HG03095 (cell line): ENCODE measurements at regions not wholly inside any gene's neighbourhood (a gene's known extent, or its start where the extent isn't known, plus 50 kb on each side); places are given as distances from the start of the nearest gene placed in this dataset.
"Not testable (repeated sequence)": the region's sequence is repeated elsewhere in the genome, so short reads cannot be mapped to it uniquely, and the experiment has no call there.

Experiments
- ATAC-seq: cut with Tn5 transposase; IDR thresholded peaks from one replicate; pipeline ENCODE4 v1.9.1; 2021; ENCODE audit warnings: moderate library complexity; ENCODE audit not compliant: unreplicated experiment

DNA sequence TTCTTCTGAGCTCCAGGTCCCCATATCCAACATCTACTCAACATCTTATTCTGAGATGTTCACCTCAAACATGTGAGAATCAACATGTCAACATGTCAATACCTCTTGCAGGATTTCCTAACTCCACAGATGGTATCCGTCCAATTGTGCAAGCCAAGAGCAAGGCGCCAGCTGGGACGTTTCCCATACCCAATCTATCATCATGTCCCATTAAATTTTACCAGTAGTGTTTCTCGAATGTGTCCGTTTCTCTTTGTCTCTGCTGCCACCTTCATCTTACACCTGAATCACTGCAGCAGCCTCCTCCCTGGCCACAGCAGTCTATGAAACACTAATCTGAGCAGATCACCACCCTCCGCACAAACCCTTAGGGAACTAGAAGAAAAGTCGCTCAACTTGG lies 78.0 kb upstream of the RPS6KA2 start:
- no peak for ATAC-seq

DNA sequence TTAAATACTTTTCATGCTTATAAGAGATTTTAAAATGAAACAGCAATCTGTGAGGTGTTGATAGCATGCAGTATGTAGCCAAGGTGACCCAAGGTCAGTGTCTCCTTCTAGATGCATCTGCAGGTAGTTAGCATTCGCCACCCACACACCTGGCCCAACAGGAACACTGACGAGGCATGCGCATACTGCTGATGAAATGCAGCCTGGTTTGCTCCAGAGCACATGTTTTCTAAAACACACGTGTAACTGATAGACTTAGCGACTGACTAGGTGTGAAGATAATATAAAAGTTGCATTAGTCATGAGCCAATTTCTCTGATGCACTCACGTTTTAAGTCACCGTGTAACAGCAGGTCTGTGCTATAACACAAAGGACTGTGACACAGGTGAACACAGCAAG lies 77.1 kb upstream of the RPS6KA2 start:
- ATAC-seq: no peak

DNA sequence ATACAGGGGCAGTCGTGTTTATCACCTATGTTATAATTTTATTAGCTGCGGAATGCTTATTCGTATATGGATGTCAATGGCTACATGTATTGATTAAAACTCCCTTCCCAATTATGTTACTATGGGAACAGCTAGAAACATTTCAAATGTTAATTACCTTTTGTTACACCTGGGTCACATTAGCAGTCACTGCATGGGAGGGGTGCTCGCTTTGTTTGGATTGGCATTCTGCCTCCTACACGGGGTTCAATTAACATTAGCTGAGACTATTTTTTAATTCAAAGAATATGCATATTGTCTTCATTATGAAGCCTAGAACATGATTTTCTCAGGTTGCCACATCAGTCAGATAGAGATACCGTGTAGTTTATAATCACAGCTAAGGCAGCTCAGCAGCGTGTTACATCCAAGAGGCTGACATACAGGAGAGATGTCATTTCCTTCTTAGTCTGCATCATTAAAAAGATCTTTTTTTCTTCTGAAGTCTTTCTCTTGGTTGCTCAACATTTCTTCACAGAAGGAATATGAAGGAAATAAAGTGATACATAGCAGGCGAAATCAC lies 76.2 kb upstream of the RPS6KA2 start:
- ATAC-seq: no peak

DNA sequence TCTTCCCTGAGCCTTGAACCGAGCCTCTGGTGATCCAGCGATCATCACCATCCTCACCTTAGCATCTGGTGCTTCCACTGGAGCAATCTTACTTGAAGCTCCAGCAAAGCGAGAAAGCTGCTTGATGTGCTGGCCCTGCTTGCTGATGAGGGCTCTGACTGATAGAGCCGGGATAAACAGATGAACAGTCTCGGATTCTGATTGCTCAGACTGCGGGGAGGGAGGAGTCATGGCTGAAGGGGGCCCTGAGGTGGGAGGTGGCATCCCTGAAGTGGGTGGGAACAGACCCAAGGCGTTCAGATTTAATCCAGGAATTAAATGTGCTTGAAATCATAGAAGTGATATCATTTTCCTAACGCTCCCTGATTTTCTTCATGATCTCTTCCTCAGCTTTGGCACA lies 74.4 kb upstream of the RPS6KA2 start:
- not testable (repeated sequence) for ATAC-seq

DNA sequence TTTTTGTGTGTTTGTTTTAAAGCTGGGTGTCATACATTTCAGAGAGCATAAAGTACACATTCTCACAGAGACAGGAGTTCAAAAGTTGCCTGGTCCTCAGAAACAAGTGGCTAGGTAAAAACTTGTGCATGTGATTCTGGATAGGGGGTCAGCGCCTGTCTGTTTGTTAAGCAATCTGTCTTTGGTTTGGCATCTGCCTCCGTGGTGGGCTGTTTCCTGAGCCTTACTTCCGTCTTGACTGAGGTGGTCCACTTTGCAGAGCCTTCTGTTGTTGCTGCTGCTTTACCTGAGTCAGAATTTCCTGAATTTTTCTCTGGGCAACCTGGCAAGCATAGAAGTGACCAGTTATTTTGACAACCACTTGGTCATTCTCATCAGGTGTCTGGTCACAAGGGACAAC lies 73.8 kb upstream of the RPS6KA2 start:
- not testable (repeated sequence) for ATAC-seq

DNA sequence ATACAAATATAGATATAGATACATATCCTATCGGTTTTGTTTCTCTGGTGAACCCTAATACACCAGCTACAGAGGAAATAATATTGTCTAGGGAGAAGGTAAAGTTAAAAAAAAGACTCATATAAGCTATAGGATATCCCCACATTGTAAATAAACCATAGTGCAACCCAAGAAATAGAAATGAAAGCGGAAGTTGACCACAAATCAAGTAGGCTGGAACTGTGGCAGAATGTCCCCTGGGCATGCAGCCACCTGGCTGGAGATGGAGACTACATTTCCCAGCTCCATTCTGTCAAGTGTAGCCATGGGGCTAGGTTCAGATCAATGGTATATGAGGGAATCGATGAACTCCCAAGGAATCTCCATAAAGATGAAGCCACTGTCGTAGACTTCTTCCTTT lies 70.1 kb upstream of the RPS6KA2 start:
- ATAC-seq: no peak

DNA sequence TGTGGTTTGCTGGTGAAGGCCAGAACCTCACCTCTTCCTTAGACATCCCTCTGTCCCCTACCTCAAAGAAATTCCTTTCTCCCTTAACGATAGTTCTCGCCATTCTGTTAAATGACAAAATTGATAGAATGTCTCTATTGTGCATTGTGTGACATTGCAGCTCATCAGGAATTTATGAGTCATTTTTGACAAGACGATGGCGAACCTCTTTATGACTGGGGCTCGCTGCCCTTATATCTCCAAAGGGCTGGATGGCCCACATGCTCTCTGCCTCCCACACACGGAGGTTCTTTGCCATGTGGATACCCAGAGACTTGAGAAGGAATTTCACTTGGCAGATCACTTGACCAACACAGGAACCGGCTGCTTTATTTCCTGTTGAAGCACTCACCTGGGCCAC lies 66.8 kb upstream of the RPS6KA2 start:
- no peak for ATAC-seq

DNA sequence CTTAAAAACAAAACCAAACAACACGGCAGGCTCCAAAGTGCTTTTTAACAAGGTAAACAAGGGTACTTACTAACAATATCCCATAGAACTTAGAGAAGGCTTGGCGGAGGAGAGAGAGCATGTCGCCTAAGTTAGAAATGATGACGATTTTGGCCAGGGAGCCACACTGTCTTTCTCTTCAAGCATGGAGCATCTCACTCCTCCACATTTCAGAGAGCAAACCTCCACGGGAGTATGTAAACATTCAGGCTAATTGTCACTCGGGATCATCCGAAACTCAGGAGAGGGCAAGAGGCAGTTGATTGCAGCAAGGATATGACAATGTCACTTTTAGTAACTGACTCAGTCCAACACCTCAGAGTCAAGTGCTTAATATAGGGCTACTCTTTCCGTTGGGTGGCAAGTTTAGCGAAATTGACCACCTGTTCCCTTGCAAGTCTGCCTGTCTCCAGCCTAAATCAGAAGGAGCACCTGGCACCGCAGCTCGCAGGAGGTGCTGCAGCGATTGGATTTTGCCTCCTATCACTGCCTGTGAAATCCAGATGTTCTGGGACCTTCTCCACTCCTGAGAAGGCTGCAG lies 65.8 kb upstream of the RPS6KA2 start:
- no peak for ATAC-seq

DNA sequence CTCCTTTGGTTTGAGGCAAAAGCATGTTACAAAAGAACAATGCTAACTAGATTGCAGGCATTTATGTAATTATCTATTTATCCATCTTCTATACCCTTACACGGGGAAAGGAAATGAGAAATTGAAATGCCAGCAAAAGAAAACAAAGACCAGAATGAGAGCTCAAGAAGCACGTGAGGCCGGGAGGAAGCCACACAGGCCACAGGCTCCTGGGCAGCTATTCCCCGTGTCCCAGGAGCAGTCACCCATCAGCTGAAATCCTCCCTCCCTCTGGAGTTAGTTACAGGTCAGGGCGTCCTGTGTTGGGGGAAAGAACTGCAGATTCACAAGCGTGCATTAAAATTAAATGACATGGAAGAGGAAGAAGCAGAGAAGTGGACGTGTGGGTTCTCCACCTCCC lies 64.7 kb upstream of the RPS6KA2 start:
- no peak for ATAC-seq

DNA sequence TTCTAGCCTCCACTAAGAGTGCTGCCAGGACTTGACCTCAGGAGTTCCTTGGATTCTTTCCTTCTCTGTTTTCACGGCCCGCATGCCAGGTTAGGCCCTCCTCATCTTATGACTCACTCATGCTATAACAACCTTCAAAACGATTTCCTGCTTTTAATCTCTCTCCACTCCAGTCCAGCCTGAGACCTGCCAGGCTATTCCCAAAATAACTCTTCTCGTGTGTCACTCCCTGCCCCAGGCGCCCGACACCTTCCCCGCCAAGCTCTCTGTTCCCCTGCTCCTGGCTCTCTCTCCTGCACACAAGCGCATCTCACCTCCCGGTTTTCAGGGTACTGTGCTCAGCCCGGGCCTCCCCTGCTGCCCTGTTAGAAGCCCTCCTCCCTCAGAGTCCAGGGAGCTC lies 64.1 kb upstream of the RPS6KA2 start:
- ATAC-seq: no peak

DNA sequence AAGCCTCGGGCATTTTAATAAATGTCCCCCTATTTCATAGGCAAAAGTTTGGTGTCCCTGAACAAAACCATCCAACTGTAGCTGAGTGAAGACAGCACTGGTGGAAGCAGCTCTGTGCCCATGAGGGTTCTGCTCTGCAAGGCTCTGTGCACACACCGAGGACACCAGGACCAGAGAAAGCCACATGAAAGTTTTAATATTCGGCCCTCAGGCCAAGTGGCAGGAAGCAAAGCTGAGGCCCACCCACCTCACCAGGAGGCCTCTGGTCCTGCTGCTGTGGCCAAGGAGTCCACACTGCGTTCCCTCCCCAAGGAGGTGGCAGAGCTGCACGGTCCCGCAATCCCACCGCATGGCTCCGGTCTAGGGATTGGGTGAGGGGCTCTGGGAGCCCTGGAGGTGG lies 62.6 kb upstream of the RPS6KA2 start:
- ATAC-seq: no peak

DNA sequence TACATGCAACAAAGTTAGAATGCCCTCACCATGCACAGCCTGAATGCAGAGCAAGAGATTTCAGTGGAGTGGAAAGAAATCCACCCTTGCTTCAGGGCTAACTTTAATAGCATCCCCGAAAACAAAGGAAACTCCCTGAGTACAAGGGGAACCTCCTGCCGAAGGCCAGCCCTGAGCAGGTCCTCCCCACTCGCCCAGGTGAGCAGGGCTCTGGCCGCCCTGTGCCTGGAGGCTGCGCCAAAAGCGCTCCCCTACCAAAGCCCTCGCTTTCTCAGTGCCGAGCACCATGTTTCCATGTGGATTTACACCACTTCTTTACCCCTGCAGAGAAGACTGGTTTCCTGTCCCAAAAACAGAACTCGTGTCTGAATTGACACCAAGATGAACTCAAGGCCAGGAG lies 61.9 kb upstream of the RPS6KA2 start:
- ATAC-seq: no peak

DNA sequence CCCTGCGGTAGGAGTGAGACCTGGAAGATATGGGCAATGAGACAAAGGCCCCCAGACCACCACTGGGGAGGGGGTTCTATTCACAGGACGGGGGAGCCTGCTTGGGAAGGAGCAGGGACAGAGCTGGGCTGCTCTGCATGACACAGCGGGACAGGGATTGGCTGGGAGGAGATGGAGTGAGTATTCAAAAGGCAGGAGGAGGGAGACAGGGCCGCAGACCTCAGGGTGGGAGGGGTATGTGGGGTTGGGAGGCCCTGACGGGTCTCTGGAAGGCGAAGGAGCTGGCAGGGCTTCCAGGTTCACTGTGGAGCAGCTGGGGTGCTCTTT lies 60.8 kb upstream of the RPS6KA2 start:
- ATAC-seq: no peak

DNA sequence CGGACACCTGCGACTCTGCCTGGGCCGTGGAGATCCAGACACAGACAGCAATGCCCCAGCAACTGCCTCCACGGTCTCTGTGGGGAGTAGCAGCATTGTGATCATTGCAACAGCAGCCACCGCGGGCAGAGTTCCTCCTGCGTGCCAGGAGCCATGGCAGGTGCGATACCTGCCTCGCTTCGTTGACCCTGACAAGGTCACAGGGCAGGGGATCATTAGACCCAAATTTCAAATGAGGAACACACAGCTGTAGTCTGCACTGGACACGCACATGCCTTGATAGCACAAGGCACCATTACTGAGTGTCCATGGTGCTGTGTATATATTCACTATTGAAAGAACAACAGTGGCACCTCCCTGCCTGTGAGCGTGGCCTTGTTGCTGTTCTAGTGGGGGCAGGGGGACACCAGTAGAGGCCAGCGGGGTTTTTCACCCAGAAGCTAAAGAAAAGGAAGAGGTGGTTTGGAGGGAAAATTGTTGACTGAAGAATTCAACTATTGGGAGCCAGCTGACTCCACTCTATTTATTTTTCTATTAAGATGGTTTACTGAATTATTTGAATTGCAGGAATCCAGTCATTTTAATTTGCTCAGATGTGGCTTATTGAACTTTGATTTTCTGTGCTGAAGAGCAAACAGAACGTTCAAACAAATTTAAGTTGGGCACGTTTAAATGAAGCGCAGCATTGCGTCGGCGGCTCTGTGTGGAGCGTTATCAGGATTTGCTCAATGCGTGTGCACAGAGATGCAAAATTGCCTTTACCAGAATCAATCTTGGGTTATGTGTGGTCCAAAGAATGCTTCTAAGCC lies 60.2 kb upstream of the RPS6KA2 start:
- no peak for ATAC-seq

DNA sequence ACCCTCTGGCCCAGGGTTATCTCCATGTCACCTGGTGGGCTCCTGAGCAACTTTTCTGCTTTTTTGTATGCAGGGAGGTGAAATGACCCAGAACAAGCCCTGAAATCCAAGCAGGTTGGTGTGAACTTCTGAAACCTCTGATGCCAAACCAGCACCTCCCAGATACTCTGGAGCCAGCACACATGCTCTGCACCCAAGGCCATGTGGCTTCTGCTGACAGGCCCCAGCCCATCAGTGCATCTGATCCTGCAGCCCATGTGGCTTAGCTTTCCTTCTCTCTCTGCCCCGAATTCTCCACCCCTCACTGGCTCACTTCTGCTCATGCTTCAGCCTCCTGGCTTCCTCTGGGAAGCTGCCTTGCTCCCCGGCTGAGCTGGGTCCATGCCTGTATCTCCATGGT lies 59.3 kb upstream of the RPS6KA2 start:
- no peak for ATAC-seq

DNA sequence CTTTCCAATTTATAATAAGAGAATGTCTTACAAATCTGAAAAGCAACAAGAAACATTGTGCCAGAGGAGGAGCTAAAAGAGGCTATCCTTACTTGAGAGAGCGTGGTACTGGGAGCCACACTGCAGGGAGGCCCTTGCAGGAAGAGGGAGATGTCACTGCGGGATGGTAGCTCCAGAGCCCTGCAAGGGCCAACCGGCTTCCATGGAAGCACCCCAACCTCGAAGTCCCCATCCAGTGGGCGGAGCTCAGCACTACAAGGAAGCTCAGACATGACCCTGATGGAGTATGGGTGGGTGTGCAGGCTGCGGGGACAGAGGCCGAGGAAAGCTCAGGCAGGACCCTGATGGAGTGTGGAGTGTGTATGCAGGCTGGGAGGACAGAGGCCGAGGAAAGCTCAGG lies 57.8 kb upstream of the RPS6KA2 start:
- ATAC-seq: no peak

DNA sequence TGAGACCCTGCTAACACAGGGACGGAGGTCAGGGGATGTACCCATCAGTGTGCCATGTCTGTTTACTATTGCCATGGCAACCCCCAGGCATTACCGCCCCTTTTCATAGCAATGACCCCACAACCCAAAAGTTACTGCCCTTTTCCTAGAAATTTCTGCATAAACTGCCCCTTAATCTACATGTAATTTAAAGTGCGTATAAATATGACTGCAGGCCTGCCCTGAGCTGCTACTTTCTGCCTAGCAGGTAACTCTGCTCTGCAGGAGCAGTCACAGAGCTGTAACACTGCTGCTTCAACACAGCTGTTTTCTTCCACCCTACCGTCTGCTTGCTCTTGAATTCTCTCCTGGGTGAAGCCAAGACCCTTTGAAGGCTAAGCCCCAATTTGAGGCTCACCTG lies 57.1 kb upstream of the RPS6KA2 start:
- ATAC-seq: no peak

DNA sequence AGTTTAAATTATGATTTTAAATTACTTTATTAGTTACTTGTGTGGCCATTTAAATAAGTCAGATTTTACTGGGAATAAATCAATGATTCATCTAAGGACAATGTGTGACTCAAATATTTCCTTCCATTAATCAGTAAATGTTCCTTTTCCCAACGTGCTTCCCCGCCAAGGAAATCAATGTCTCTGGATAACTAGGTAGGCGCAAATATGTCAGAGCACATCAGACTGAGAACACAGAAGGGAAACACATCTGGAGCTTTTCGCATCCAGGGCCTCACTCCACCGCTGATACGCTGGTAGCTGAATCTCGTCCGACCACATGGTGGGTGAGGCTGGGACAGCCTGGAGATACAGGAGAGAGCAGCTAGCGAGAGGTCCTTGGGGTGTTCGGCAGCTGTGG lies 56.4 kb upstream of the RPS6KA2 start:
- no peak for ATAC-seq

DNA sequence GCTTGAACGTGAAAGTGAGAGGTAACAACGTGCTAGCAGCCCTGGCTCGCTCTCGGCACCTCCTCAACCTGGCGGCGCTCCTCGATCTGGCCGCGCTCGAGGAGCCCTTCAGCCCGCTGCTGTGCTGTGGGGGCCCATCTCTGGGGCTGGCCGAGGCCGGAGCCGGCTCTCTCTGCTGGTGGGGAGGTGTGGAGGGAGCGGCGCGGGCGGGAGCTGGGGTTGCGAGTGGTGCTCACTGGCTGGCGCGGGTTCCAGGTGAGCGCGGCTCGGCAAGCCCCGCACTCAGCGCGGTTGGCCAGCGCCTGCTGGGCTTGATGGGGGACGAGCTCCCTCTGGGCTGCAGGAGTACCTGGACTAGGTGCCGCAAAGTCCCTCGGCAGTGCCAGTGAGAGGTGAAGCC lies 52.5 kb upstream of the RPS6KA2 start:
- ATAC-seq: no peak

DNA sequence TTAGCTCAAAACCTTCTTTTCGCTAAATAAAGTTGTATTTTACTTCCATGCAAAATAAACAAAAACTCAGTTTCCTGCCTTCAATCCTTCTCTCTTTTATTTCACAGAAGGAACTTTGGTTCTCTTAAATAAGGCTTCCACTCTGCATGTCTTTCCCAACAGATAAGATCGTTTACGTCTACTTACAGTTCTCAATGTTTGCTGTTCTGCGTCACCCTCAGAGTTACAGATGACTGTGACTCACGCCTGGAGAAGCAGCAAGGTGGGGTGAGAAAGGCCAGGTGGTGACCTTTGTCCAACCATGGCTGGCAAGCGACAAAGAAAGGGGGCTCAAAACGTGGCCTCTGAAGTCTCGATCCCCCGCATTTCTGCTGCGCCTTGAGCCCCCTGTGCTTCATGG lies 51.4 kb upstream of the RPS6KA2 start:
- no peak for ATAC-seq

DNA sequence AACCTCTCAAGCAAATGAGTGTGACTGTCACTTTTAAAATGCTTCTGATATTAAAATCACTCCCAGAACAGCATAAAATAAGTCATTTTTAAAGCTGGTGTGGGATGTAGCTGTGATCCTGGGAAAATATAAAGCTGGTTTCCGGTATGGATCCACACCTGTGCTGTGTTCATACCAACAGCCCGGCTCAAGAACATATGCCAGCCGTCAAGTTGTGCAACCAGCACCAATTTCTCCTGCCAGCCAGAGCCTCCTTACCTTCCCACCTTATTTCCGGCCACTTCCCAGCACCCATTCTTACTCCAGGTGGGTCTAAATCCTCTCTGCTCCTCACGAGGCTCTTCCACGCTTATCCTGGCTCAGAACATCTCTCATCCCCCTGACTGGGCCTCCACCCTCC lies 50.9 kb upstream of the RPS6KA2 start:
- no peak for ATAC-seq
